Fibroblast of villous mesenchyme (primary cell): ENCODE measurements at regions not wholly inside any gene's neighbourhood (a gene's known extent, or its start where the extent isn't known, plus 50 kb on each side); places are given as distances from the start of the nearest gene placed in this dataset.

ENCODE experiments used
- DNase-seq: peaks from one replicate; pipeline ENCODE4 v3.0.0-alpha.2; 2010; ENCODE audit warnings: low read depth
- H3K4me3 ChIP-seq: 2 replicates; pipeline ENCODE4 v1.5.1; 2011; ENCODE audit warnings: low read depth, mild to moderate bottlenecking, low read length
- TF ChIP-seq, protein P1 (sequence below): IDR thresholded peaks from 2 replicates; pipeline ENCODE4 v1.5.1; 2012; ENCODE audit warnings: low read depth, mild to moderate bottlenecking, low read length; ENCODE audit not compliant: insufficient read depth

GRCh38 chr7:50957431-50957830, 174.7 kb upstream of the GRB10 start:
- TF ChIP-seq, protein P1, sequence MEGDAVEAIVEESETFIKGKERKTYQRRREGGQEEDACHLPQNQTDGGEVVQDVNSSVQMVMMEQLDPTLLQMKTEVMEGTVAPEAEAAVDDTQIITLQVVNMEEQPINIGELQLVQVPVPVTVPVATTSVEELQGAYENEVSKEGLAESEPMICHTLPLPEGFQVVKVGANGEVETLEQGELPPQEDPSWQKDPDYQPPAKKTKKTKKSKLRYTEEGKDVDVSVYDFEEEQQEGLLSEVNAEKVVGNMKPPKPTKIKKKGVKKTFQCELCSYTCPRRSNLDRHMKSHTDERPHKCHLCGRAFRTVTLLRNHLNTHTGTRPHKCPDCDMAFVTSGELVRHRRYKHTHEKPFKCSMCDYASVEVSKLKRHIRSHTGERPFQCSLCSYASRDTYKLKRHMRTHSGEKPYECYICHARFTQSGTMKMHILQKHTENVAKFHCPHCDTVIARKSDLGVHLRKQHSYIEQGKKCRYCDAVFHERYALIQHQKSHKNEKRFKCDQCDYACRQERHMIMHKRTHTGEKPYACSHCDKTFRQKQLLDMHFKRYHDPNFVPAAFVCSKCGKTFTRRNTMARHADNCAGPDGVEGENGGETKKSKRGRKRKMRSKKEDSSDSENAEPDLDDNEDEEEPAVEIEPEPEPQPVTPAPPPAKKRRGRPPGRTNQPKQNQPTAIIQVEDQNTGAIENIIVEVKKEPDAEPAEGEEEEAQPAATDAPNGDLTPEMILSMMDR: no peak
- H3K4me3 ChIP-seq: no peak overlapping the region
- DNase-seq: no peak

- H3K4me3 ChIP-seq: no peak overlapping the region
- TF ChIP-seq, protein P1: no peak
- no peak for DNase-seq
Measured at GRCh38 chr7:50956522-50957155, 173.9 kb upstream of the GRB10 start.

DNA sequence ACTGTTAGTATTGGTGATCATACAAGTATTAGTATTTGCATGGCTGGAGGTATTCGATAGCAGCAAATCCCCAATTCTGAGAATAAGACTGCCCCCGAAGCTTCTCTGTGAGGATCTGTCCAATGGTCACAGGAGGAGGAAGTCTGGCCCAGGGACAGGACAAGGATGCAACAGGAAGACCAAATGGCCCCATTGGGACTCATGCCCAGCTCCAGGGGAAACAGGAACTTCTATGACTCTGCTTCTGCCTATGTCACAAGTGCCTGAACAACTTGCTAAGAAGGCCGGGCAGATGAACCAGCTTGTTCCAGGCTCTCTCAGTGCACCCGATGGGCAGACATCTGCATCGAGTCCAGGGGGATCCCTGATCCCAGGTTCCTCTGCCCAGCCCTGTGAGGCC, 172.0 kb upstream of the GRB10 start:
- TF ChIP-seq, protein P1: no peak
- DNase-seq: no peak
- no peak overlapping the region for H3K4me3 ChIP-seq

DNA sequence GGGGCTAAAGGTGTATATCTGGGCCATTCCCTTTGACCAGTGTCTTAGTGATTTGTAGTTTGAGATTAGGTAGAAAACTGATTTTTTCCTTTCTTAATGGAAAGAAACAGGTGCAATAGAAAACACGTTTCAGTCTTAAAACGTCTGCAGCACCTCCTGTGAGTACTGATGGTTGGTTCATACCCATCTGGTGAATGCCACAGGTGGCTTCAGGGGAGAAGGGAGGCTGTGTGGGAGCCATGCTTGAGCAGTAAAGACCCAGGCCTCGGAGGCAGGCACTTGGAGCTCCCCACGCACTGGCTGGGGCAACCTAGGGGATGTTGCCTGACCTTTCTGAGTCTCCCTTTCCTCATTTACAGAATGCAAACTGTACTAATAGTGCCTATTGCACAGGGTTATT, 171.5 kb upstream of the GRB10 start:
- TF ChIP-seq, protein P1: no peak
- no peak for DNase-seq
- no peak overlapping the region for H3K4me3 ChIP-seq

- TF ChIP-seq, protein P1: no peak
- H3K4me3 ChIP-seq: no peak overlapping the region
- peak; percentile 10 for DNase-seq
Measured at GRCh38 chr7:50953820-50954219, 171.1 kb upstream of the GRB10 start.

- TF ChIP-seq, protein P1: no peak
- H3K4me3 ChIP-seq: no peak overlapping the region
- DNase-seq: peak; percentile 49
Measured at GRCh38 chr7:50953303-50953702, 170.6 kb upstream of the GRB10 start.

DNA sequence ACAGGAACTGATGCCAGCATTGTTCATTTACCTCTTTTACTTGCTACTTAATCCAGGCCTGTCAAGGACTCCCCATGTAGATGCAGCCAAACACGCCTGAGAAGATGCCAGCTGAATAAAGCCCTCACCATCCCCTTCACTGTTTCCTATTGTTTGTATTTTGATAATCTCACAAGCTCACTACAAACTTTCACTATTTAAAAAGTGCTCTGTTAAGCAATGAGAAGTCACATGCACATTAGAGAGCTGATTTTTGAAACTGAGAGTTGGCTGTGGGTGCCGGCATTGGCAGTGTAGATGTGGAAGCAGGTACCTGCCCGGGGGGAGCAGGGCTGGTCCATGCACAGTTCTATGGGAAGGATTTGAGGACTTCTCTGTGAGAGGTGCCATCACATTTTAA, 169.8 kb upstream of the GRB10 start:
- TF ChIP-seq, protein P1: no peak
- no peak overlapping the region for H3K4me3 ChIP-seq
- DNase-seq: no peak
